GM21381 (cell line): ENCODE measurements at regions not wholly inside any gene's neighbourhood (a gene's known extent, or its start where the extent isn't known, plus 50 kb on each side); places are given as distances from the start of the nearest gene placed in this dataset.
"Not testable (repeated sequence)": the region's sequence is repeated elsewhere in the genome, so short reads cannot be mapped to it uniquely, and the experiment has no call there.

Experiments used
- ATAC-seq: cut with Tn5 transposase; IDR thresholded peaks from one replicate; pipeline ENCODE4 v1.9.1; 2021; ENCODE audit warnings: mild to moderate bottlenecking, moderate library complexity; ENCODE audit not compliant: unreplicated experiment

- no peak for ATAC-seq
These were observed 52.5 kb upstream of the WDFY3 start for GRCh38 chr4:85018983-85019382.

GRCh38 chr4:85019411-85019810 lies 52.9 kb upstream of the WDFY3 start:
- no peak for ATAC-seq

DNA sequence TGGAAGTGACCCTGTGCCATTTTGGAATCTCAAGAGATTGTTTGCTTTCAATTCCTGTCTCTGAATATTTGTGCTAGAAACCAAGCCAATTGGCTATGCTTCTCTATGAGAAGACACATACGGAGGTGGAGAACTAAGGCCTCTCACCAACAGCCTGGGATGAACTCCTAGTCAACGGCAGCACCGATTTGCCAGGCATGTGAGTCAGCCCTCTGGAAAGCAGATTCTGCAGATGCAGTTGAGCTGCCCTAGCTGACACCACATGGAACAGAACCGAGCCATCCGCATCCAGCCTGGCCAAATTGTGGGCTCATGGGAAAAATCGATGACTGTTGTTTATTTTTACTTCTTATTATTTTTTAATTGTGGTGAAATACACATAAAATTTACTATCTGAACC lies 58.2 kb upstream of the WDFY3 start:
- ATAC-seq = no peak

- no peak for ATAC-seq
These were observed 62.4 kb upstream of the WDFY3 start for GRCh38 chr4:85028910-85029309.

GRCh38 chr4:85029453-85029852 lies 63.0 kb upstream of the WDFY3 start:
- no peak for ATAC-seq

- no peak for ATAC-seq
These were observed 63.7 kb upstream of the WDFY3 start for GRCh38 chr4:85030156-85030555.

GRCh38 chr4:85033838-85034237 lies 67.3 kb upstream of the WDFY3 start:
- not testable (repeated sequence) for ATAC-seq

DNA sequence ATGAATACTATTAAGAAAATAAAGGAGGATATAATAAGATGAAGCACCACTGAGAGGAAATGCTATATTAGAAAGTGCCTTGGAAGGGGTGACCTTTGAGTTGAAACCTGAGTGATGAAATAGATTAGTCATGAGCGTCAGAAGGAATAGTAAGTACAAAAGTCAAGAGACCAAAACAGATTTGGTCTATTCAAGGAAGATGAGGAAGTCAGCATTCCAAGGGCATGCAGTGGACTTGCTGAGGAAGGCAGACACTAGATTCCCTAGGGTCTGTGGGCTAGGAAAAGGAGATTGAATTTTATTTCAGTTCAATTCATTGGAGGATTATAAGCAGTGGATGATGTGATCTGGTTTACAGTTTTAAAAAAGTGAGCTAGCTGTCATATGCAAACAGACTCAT lies 73.0 kb upstream of the WDFY3 start:
- ATAC-seq = no peak

DNA sequence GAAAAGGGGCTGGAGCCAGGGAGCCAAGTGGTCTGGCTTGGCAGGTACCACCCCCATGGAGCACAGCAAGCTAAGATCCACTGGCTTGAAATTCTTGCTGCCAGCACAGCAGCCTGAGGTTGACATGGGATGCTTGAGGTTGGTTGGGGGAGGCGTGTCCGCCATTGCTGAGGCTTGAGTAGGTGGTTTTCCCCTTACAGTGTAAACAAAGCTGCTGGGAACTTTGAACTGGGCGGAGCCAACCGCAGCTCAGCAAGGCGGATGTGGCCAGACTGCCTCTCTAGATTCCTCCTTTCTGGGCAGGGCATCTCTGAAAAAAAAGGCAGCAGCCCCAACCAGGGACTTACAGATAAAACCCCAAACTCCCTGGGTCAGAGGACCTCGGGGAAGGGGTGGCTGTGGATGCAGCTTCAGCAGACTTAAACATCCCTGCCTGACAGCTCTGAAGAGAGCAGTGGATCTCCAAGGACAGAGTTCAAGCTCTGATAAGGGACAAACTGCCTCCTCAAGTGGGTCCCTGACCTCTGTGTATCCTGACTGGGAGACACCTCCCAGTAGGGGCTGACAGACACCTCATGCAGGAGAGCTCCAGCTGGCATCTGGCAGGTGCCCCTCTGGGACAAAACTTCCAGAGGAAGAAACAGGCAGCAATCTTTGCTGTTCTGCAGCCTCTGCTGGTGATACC lies 77.5 kb upstream of the WDFY3 start:
- not testable (repeated sequence) for ATAC-seq

GRCh38 chr4:85050736-85051135 lies 84.2 kb upstream of the WDFY3 start:
- ATAC-seq = no peak

DNA sequence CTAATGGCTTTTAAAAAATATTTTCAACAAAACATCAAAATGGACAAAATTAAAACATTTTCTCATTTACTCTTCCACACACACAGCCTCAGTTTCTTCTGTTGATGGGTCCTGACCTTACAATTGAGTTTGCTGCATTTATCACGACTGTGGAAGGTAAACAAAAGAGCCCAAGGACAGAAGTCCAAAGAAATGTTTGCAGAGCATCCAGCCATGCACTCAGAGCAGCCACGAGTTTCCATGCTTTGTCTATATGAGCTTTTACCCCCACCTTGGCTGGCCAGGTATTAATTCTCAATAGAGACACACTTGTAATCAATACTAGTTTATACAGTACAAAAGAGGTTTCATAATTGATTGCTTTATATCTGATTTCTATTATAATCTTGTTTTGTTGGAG lies 85.0 kb upstream of the WDFY3 start:
- no peak for ATAC-seq

- not testable (repeated sequence) for ATAC-seq
These were observed 88.4 kb upstream of the WDFY3 start for GRCh38 chr4:85054925-85055324.

DNA sequence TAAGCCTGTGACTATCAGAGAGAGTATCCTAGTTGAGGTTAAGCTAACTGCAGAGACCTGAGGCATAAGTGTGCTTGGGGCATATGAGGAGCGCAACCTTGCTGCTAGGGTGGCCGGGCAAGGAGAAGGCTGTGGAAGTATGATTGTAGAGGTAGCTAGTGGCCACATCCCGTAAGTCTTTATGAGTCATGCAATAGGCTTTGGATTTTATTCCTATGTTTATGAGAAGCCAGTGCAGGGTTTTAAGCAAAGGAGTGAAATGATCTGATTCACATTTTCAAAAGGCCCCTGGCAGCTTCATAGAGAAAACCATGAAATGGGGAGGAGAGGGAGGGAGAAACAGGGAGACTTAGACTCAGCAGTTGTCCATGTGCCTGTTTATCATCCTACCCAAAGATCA lies 92.1 kb upstream of the WDFY3 start:
- ATAC-seq = no peak

DNA sequence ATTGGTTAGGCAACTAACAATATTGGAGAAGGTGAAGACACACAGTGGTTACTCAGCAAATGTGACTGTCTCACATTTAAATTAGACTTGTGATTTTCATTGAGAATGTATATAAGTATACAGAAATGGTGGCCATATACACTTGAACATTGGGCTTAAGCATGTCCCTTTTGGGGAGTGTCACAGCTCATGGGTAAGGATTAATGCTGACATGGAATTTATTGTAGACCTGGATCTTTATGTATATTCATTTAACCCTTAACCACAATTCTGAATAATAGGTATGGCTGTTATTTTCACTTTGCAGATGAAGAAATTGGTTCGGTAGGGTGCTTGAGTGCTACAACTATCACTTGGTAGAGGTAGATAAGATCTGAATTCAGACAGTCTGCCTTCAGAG lies 95.5 kb upstream of the WDFY3 start:
- no peak for ATAC-seq

- ATAC-seq = no peak
These were observed 96.0 kb upstream of the WDFY3 start for GRCh38 chr4:85062466-85062865.

DNA sequence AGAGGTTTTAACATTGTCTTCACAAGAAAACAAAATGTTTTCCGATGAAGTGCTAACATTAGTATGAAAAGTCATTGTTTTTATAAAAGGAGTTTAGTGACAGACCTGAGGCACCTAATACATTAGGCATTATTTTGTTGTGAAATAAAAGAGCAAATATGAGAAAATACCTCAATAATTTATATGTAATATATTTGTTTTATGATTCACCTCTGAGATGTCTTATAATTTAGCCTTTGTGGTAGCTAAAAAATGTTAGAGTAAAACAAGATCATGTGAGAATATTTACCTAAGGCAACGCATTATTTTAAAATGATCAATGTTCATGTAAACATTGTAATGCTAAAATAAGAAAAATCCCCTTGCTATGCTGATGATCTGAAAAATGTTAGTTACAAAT lies 100.9 kb upstream of the WDFY3 start:
- ATAC-seq = no peak

DNA sequence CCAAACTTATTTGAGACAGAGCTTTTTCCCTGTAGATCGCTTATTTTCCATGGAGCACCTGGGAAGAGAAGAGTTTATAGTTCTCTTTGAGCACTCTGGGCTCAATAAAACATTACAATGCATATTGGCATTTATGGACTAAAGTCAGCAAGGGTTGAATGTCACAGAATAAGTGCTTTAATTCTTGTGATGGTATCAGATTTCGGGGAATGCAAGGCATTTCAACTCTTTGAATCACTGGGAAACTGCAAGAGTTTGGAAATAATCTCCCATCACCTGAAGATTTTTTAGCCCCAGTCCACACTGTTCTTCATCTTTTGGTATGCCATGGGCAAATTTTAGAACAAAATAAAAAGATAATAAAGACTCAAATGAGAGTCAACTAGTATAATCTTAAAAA lies 111.5 kb upstream of the WDFY3 start:
- ATAC-seq = no peak

GRCh38 chr4:85081196-85081595 lies 114.7 kb upstream of the WDFY3 start:
- ATAC-seq = no peak

GRCh38 chr4:85084371-85085094 lies 118.0 kb upstream of the WDFY3 start:
- peak; percentile 79 for ATAC-seq

DNA sequence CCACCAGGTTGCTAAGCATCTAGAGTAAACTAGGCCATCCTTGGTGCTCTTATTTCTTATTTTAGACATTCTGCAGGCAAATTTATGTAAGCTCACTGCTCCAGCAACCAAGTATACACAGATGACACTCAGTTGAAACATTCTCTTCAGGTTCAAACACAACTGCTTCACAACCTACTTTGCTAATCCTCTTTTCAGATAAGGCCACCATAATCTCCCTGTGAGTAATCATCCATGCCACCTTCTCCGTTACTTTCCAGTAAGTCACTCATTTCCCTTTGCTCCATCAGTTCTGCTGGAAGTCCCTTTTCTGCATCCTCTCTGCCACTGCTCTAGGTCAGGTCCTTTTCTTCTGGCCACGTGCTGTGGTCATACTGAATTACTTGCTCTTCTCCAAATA lies 120.2 kb upstream of the WDFY3 start:
- ATAC-seq = no peak

GRCh38 chr4:85092536-85092935 lies 126.0 kb upstream of the WDFY3 start:
- ATAC-seq = no peak

- no peak for ATAC-seq
These were observed 126.5 kb upstream of the WDFY3 start for GRCh38 chr4:85092943-85093342.

DNA sequence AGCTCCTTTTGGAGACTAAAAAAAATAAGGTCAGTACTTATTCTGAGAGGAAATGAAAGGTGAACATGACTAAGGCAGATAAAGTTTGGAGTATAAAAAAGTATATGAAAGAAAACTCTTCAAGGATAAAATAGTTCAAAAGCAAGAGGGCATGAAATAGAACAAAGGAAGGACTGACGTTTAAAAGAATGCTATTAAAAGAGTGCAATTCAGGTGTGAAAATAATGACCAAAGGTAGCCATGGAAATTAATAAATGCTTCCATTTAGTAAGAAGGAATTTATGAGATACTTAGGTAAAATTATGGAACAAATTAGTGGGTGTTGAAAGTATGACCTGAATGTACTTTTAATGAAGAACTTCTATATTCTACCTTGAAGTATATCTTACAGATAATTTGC lies 128.2 kb upstream of the WDFY3 start:
- ATAC-seq = no peak
